WTC11 (cell line): ENCODE measurements at regions not wholly inside any gene's neighbourhood (a gene's known extent, or its start where the extent isn't known, plus 50 kb on each side); places are given as distances from the start of the nearest gene placed in this dataset.

Experiments used
- CTCF ChIP-seq: fragments of 200-600 bp; IDR thresholded peaks from 2 replicates; pipeline ENCODE4 v1.8.0; 2022; ENCODE audit warnings: antibody characterized with exemption
- MAX ChIP-seq: sonication (generic); formaldehyde crosslinking; IDR thresholded peaks from 2 replicates; pipeline ENCODE4 v1.8.0; 2022; ENCODE audit warnings: mild to moderate bottlenecking, missing genetic modification reagents
- SP1 ChIP-seq: sonication (generic); formaldehyde crosslinking; conservative IDR thresholded peaks from 2 replicates; pipeline ENCODE4 v1.8.1; 2022; ENCODE audit warnings: missing genetic modification reagents
- ZNF423 ChIP-seq: fragments of 250-450 bp; sonication (Bioruptor Pico); IDR thresholded peaks from 2 replicates; pipeline ENCODE4 v2.1.2; 2022; ENCODE audit warnings: mild to moderate bottlenecking, moderate library complexity
- TF ChIP-seq, protein P1 (sequence below): sonication (generic); formaldehyde crosslinking; IDR thresholded peaks from 2 replicates; pipeline ENCODE4 v1.8.0; 2022; ENCODE audit warnings: mild to moderate bottlenecking, missing genetic modification reagents

GRCh38 chr13:71054358-71054757, 812.6 kb downstream of the DACH1 start:
- TF ChIP-seq MAX (CRISPR knock-in tag), result no peak
- TF ChIP-seq, protein P1, sequence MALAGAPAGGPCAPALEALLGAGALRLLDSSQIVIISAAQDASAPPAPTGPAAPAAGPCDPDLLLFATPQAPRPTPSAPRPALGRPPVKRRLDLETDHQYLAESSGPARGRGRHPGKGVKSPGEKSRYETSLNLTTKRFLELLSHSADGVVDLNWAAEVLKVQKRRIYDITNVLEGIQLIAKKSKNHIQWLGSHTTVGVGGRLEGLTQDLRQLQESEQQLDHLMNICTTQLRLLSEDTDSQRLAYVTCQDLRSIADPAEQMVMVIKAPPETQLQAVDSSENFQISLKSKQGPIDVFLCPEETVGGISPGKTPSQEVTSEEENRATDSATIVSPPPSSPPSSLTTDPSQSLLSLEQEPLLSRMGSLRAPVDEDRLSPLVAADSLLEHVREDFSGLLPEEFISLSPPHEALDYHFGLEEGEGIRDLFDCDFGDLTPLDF, result no peak
- TF ChIP-seq CTCF, result no peak
- TF ChIP-seq ZNF423 (CRISPR knock-in tag), result no peak
- no peak for TF ChIP-seq SP1 (CRISPR knock-in tag)
